NCI-H146 treated with DMSO at 0.1 percent for 48 hours (cell line): ENCODE measurements at regions not wholly inside any gene's neighbourhood (a gene's known extent, or its start where the extent isn't known, plus 50 kb on each side); places are given as distances from the start of the nearest gene placed in this dataset.

Experiments
- DNase-seq: peaks from one replicate; lab custom pipeline; 2025; ENCODE audit not compliant: unreplicated experiment; lab: John Stamatoyannopoulos, UW

GRCh38 chr3:177471733-177472480, 274.6 kb upstream of the TBL1XR1 start:
- no peak for DNase-seq

- no peak for DNase-seq
Observed at GRCh38 chr3:177473184-177473583, 275.9 kb upstream of the TBL1XR1 start.

DNA sequence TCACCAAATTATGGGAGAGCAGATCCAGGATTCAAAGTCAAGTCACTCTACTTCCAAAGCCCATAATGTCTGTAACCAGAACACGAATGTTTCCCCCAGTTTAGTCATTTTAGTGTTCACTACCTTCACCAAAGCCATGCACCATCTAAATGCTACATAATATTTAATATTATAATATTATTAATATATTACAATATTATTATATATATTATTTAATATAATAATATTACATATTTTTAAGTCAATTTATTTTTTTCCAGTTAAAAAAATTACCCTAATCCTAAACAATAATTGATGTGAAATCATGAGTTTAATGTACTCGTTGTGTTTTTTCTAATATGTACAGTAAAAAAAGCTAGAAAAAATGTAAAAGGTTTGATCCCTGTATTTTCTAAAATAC, 276.6 kb upstream of the TBL1XR1 start:
- DNase-seq: no peak

DNA sequence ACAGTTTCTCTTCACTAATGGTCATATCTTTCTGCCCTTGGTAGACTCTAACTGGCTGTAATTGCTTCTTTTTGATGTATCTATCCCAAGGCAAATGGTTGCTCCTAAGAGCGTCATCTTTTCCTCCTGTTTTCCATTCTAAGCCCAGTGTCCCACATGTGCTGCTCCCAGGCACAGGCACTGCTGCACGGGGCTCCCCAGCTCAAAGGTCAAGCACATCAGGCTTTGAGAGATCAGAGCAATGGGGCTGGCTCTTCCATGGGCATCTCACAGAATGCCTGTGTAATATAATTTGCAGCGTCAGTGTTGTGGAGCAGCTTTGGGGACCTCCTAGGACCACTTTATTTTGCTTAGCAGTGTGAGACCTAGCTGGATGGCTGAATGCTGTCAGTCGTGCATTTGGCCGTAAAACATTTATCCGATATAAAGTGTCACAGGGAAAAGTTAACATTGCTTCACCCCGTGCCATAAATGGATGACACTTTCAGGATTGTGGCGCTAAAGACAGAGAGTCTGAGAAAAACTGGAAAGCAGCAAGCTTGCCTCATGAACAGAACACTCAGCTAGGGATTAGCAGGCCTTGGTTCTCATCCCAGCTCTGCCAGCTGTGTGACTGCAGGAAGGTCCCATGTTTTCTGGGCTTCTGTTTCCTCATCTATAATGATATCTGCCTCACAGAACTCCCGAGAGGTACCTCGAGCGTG, 277.5 kb upstream of the TBL1XR1 start:
- DNase-seq: no peak

DNA sequence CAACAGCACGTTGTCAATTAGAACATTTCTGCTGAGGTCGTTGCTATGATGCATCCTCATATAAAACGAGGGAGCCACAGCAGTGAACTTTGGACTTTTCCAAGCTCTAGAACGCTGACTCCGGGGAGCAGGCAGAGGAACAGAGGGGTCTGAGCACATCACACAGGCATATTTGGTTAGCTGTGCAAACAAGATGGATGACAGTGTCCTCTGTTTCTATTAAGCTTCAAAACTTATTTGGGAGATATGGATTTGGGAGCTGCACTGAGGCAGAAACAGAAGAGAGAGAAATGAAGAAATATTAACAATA, 278.0 kb upstream of the TBL1XR1 start:
- no peak for DNase-seq

DNA sequence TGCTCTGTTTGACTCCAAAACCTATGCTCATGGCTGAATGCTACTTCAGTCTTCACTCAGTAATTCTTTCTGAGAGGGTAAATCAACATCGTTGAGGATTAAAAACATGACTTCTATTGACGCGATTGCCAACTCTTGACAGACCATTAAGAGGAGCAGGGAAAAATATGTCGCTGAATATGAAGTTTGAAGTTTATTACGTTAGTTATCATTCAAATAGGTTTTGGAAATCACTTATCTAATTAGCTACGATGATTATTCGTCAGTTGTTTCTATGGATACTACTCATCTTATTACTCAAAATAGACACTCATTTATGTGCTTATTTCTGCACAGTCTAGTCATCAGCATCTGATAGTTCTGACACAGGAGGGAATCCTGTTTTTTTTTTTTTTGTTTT, 279.2 kb upstream of the TBL1XR1 start:
- DNase-seq: no peak

DNA sequence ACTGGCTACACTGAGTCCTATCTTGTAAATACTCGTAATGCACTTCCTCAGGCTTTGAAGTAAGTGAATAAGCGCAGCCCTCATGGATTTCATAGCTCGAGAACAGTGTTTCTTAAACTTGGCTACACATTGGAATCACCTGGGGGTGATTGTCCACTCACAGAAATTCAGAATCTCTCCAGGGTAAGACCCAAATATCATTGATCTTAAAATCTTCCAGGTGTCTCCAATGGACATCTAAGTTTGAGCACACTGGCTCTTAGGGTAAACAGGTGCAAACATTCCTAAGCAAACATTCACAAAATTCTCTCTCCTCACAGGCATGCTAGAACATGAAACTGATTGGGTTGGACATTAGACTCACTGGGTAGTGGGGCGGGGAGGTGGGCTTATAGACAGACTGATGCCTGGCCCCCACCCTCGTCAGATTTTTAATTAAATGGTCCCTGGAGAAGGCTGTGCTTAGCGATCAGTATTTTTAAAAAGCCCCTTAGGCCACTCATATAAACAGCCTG, 279.7 kb upstream of the TBL1XR1 start:
- DNase-seq: no peak

DNA sequence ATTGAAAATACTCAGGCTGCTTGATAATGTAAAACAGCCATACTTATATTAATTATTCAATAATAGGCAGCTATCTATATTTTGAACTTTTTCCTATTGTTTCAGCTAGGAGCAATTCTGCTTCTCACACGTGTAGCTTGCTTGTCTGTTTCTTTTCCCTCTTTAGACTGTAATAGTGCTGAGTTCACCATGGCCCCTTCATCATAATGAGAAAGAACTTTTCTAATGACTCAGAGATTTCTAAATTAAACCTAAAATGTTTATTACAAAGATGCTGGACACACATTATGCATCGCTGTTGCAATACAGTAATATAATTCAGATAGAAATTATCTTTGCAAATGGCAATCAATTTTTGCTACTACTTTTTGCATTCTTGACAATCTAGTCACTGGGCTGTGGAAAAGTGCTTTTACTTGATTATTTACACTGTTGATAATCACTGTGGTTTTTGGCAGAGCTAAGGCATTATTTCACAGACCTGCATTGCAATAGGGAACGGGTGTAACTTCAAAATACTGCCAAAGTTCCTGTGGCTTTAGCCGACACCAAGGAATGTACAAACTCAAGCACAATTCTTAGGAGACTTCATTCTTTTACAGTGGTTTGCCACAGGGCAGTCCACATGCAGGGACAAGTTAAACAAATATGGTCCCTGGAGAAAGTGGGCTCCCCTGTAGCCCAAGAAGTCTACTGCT, 281.0 kb upstream of the TBL1XR1 start:
- no peak for DNase-seq

GRCh38 chr3:177479630-177480029, 282.3 kb upstream of the TBL1XR1 start:
- no peak for DNase-seq

DNA sequence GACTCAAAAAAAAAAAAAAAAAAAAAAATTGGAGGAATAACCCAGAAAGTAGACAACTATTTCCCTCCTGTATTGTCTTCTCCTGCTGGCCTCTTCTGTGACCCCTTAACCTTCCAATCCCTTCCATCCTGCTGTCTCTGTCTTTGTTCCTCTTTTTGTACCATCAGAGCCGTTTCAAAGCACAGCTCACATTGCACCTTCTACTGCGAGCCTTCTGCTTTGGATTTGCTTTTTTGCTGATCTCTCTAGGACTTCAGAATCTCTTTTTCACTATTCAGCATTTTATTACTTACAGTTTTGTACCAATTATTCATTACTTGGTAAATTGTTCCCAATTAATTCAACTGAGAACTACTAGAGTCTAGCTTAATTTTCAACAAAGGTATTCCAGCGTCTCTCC, 284.0 kb upstream of the TBL1XR1 start:
- no peak for DNase-seq

- DNase-seq: no peak
Observed at GRCh38 chr3:177482048-177482691, 284.9 kb upstream of the TBL1XR1 start.

- peak; percentile 62 for DNase-seq
Observed at GRCh38 chr3:177483182-177483967, 286.1 kb upstream of the TBL1XR1 start.

DNA sequence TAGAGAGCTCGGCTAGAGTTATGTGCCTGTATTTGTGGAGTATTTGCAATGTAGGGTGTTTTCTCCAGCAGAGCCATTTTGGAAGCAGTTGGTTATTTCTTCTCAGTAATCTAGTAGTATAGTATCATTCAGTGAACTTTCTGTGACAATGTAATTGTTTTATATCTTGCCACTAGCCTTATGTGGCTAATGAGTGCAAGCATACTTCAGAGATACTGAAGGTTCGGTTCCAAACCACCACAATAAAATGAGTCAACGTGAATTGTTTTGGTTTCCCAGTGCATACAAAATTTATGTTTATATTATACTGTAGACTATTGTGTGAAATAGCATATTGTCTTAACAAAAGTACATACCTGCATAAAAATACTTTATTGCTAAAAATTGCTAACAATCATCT, 286.9 kb upstream of the TBL1XR1 start:
- DNase-seq: no peak

DNA sequence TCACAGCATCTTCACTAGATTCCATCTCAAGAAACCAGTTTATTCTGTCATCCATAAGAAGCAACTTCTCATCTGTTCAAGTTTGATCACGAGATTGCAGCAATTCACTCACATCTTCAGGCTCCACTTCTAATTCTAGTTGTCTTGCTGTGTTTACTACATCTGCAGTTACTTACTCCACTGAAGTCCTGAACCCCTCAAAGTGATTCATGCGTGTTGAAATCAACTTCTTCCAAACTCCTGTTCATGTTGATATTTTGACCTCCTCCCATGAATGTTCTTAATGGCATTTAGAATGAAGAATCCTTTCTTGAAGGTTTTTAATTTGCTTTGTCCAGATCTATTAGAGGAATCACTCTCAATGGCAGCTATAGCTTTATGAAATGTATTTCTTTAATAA, 287.6 kb upstream of the TBL1XR1 start:
- DNase-seq: no peak

DNA sequence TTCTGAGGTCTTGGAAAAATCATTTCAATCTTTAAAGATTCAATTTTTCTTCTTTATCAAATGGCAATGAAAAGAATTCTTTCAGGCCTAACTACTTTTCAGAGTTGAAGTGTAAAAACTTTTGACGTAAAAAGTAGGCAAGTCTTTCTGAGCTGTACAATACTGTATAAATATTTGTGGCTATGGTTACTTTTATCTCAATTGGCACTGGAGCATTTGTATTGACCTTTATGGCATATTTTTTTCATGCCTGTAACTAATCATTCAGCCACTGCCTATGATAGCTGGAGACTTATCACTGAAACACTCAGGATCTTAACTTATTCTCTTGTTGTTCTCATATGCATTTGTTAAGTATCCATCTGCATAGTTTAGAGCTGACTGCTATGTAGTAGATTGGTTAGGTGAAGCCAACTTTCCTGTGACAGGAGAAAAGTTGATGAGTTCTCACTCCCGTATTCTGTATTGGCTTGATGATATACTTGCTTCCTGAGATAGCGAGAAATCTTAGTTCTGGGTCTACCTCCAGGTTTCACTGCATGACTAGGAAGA, 290.4 kb upstream of the TBL1XR1 start:
- DNase-seq: no peak

GRCh38 chr3:177488740-177489139, 291.5 kb upstream of the TBL1XR1 start:
- no peak for DNase-seq

- DNase-seq: no peak
Observed at GRCh38 chr3:177490626-177491025, 293.3 kb upstream of the TBL1XR1 start.

GRCh38 chr3:177491296-177492032, 294.2 kb upstream of the TBL1XR1 start:
- DNase-seq: peak; percentile 35

GRCh38 chr3:177493091-177493490, 295.8 kb upstream of the TBL1XR1 start:
- no peak for DNase-seq

DNA sequence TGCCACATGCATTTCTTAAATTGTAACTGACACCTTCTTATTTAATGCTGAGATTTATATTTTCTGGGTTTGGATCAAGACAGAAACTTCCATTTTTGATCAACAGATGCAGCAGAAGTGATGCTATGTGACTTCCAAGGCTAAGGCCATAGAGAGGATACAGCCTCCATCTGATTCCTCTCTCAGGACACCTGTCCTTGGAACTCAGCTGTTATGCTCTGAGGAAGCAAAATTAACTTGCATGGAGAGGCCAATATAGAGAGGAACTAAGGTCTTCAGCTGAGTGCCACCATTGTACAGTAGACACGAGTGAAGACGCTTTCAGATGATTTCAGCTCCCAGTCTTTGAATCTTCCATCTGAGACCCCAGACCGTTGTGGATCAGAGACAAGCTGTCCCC, 296.9 kb upstream of the TBL1XR1 start:
- DNase-seq: no peak
